Sciatic nerve (tissue), 2 donors: ENCODE measurements at regions not wholly inside any gene's neighbourhood (a gene's known extent, or its start where the extent isn't known, plus 50 kb on each side); places are given as distances from the start of the nearest gene placed in this dataset.

Experiments
- ATAC-seq: fragments of 200-7000 bp; cut with Tn5 transposase; one replicate; pipeline ENCODE4 v1.9.1; 2020; ENCODE audit warnings: mild to moderate bottlenecking, moderate library complexity
- DNase-seq: peaks from one replicate; pipeline ENCODE4 v3.0.0-alpha.2; 2020; ENCODE audit warnings: low spot score
- intact Hi-C: fragments of 100-400 bp; cut with DNase I; formaldehyde crosslinking; loops from one replicate; pipeline ENCODE4 v1.14.2; 2022
- donor health status: DM: no; HTN: no; CAD: no.
- donor health status: DM: no; HTN: no; CAD: no.

GRCh38 chr7:49325571-49325970, 401.2 kb downstream of the CDC14C start:
- no peak for ATAC-seq
- DNase-seq: no peak
- intact Hi-C loops: no loop called here

GRCh38 chr7:49327155-49327554, 402.8 kb downstream of the CDC14C start:
- no peak for DNase-seq
- intact Hi-C loops: no loop called here
- no peak for ATAC-seq

GRCh38 chr7:49333180-49333881, 409.0 kb downstream of the CDC14C start:
- DNase-seq (no peak), ATAC-seq (no peak)
- intact Hi-C loops: no loop called here

GRCh38 chr7:49341849-49342248, 417.5 kb downstream of the CDC14C start:
- intact Hi-C loops: no loop called here
- DNase-seq (no peak), ATAC-seq (no peak)

GRCh38 chr7:49344556-49344955, 420.2 kb downstream of the CDC14C start:
- intact Hi-C loops: no loop called here
- no peak for DNase-seq
- no peak for ATAC-seq

GRCh38 chr7:49346195-49346899, 422.0 kb downstream of the CDC14C start:
- intact Hi-C loops: no loop called here
- ATAC-seq: peak; percentile 95
- DNase-seq: peak; percentile 51

- intact Hi-C loops: no loop called here
- DNase-seq (no peak), ATAC-seq (no peak)
Measured at GRCh38 chr7:49367072-49367471, 406.4 kb upstream of the VWC2 start.

- DNase-seq: no peak
- intact Hi-C loops: no loop called here
- no peak for ATAC-seq
Measured at GRCh38 chr7:49371771-49372170, 401.7 kb upstream of the VWC2 start.

- intact Hi-C loops: no loop called here
- DNase-seq: no peak
- ATAC-seq: no peak
Measured at GRCh38 chr7:49376817-49377375, 396.5 kb upstream of the VWC2 start.

GRCh38 chr7:49386792-49387191, 386.6 kb upstream of the VWC2 start:
- ATAC-seq (no peak), DNase-seq (no peak)
- intact Hi-C loops: no loop called here

GRCh38 chr7:49389871-49390479, 383.5 kb upstream of the VWC2 start:
- DNase-seq (no peak), ATAC-seq (no peak)
- intact Hi-C loops: no loop called here

GRCh38 chr7:49396229-49396628, 377.2 kb upstream of the VWC2 start:
- intact Hi-C loops: no loop called here
- ATAC-seq (no peak), DNase-seq (no peak)

- intact Hi-C loops: no loop called here
- no peak for ATAC-seq
- no peak for DNase-seq
Measured at GRCh38 chr7:49397750-49398149, 375.7 kb upstream of the VWC2 start.

- DNase-seq (no peak), ATAC-seq (no peak)
- intact Hi-C loops: no loop called here
Measured at GRCh38 chr7:49398236-49398635, 375.2 kb upstream of the VWC2 start.

GRCh38 chr7:49398746-49399145, 374.7 kb upstream of the VWC2 start:
- intact Hi-C loops: no loop called here
- DNase-seq (no peak), ATAC-seq (no peak)

GRCh38 chr7:49400891-49401550, 372.4 kb upstream of the VWC2 start:
- DNase-seq (no peak), ATAC-seq (no peak)
- intact Hi-C loops: no loop called here

GRCh38 chr7:49403844-49404243, 369.6 kb upstream of the VWC2 start:
- no peak for ATAC-seq
- DNase-seq: no peak
- intact Hi-C loops: no loop called here

GRCh38 chr7:49407205-49407604, 366.2 kb upstream of the VWC2 start:
- DNase-seq (no peak), ATAC-seq (no peak)
- intact Hi-C loops: no loop called here

GRCh38 chr7:49417034-49417433, 356.4 kb upstream of the VWC2 start:
- no peak for DNase-seq
- ATAC-seq: no peak
- intact Hi-C loops: no loop called here

GRCh38 chr7:49418963-49419362, 354.5 kb upstream of the VWC2 start:
- intact Hi-C loops: no loop called here
- ATAC-seq (no peak), DNase-seq (no peak)
